ENCODE measurements at regions not wholly inside any gene's neighbourhood (a gene's known extent, or its start where the extent isn't known, plus 50 kb on each side); places are given as distances from the start of the nearest gene placed in this dataset.

DNA sequence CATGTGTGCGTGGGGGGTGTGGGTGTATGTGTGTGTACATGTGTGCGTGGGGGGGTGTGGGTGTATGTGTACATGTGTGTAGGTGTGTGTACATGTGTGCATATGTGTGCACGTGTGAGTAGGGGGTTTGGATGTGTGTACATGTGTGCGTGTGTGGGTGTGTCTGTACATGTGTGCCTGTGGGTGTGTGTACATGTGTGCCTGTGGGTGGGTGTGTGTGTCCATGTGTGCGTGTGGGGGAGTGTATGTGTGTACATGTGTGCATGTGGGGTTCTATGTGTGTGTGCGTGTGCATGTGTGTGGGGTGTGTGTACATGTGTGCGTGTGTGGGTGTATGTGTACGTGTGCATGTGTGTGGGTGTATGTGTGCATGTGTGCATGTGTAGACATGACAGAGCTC is 129.1 kb downstream of the C16orf95 start:
- no peak overlapping the region for H2AFZ ChIP-seq
- H3K4me3 ChIP-seq (ENCODE audit: low read depth, low read length), result no peak overlapping the region
- no peaks in the 10 kb centered on the region for H3K79me2 ChIP-seq
- TF ChIP-seq, protein P1, sequence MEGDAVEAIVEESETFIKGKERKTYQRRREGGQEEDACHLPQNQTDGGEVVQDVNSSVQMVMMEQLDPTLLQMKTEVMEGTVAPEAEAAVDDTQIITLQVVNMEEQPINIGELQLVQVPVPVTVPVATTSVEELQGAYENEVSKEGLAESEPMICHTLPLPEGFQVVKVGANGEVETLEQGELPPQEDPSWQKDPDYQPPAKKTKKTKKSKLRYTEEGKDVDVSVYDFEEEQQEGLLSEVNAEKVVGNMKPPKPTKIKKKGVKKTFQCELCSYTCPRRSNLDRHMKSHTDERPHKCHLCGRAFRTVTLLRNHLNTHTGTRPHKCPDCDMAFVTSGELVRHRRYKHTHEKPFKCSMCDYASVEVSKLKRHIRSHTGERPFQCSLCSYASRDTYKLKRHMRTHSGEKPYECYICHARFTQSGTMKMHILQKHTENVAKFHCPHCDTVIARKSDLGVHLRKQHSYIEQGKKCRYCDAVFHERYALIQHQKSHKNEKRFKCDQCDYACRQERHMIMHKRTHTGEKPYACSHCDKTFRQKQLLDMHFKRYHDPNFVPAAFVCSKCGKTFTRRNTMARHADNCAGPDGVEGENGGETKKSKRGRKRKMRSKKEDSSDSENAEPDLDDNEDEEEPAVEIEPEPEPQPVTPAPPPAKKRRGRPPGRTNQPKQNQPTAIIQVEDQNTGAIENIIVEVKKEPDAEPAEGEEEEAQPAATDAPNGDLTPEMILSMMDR (IDR thresholded peaks at IDR 0.05), result no peak
- H3K4me2 ChIP-seq (ENCODE audit: low read length), result no peak overlapping the region
- no peaks in the 10 kb centered on the region for H3K36me3 ChIP-seq (ENCODE audit: control insufficient read depth, insufficient read depth, low read length)
- H3K4me1 ChIP-seq, result no peaks in the 10 kb centered on the region
- no peak overlapping the region for H3K27ac ChIP-seq
- no peaks in the 10 kb centered on the region for H3K27me3 ChIP-seq (ENCODE audit: control insufficient read depth, insufficient read depth, low read length)
- no peak overlapping the region for H3K9ac ChIP-seq
- H3K9me3 ChIP-seq (ENCODE audit: control insufficient read depth, low read length), result no peaks in the 10 kb centered on the region

DNA sequence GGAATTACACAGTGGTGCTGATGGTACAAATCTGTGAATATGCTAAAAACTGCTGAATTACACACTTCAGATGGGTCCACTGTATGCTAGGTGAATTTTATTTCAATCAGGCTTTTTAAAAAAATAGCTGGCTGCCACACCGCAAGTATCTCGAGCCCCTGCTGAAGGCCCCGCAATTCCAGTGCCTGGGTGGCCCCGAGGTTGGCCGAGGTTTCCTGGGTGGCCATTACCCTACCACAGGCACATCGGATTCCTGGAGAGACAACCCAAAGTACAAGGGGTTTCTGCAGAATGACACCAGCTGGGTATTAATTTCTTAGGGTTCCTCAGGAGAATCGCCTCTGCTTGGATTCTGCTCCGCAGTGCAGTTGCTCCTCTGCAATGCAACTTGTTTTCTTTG is 127.8 kb downstream of the C16orf95 start:
- no peaks in the 10 kb centered on the region for H3K27me3 ChIP-seq (ENCODE audit: control insufficient read depth, insufficient read depth, low read length)
- H3K79me2 ChIP-seq, result no peaks in the 10 kb centered on the region
- H3K9me3 ChIP-seq (ENCODE audit: control insufficient read depth, low read length), result no peaks in the 10 kb centered on the region
- TF ChIP-seq, protein P1 (IDR thresholded peaks at IDR 0.05), result no peak
- no peak overlapping the region for H2AFZ ChIP-seq
- H3K9ac ChIP-seq, result no peak overlapping the region
- no peak overlapping the region for H3K4me2 ChIP-seq (ENCODE audit: low read length)
- H3K4me1 ChIP-seq, result no peaks in the 10 kb centered on the region
- no peak overlapping the region for H3K4me3 ChIP-seq (ENCODE audit: low read depth, low read length)
- no peak overlapping the region for H3K27ac ChIP-seq
- no peaks in the 10 kb centered on the region for H3K36me3 ChIP-seq (ENCODE audit: control insufficient read depth, insufficient read depth, low read length)

DNA sequence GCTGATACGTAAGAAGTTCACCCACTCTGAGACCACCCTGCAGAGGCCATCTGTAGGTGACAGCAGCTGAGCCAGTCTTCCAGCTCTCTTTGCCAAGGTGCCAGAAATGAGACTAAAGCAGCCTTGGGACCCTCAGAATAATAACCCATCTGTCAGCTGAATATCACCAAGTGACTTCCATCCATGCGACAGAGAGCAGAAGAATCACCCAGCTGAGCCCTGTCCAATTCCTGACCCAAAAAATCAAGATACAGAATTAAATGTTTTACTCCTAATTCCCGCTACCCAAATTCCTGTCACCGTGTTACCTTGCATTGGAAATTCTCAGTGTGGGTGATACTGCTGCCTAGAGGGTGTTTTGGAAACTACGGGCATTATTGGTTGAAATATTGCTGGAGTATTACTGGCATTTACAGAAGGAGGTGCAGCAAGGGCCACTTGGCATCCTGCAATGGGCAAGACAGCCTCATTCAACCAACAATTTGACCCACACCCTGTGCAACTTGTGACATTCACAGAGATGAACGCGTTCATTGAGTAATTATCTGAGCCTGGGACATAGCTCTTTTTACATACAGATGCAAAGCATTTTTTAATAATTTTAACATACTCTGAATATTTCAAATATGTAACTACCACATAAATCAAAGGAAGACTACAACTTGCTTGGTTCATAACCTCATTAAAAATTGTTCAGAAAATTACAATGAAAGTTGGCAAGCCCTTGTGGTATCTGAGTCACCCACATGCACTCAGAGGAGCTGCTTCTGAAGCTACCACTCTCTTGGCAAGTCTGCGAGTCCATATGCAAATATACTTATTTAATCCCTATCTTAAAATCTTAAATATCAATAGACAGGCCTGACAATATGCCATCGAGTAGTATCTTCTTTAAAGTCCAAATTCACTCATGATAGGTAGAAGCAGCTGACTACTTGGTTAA is 126.6 kb downstream of the C16orf95 start:
- H3K4me1 ChIP-seq, result no peaks in the 10 kb centered on the region
- no peak overlapping the region for H3K4me2 ChIP-seq (ENCODE audit: low read length)
- no peak overlapping the region for H3K27ac ChIP-seq
- H3K36me3 ChIP-seq (ENCODE audit: control insufficient read depth, insufficient read depth, low read length), result no peaks in the 10 kb centered on the region
- H2AFZ ChIP-seq, result no peak overlapping the region
- H3K79me2 ChIP-seq, result no peaks in the 10 kb centered on the region
- TF ChIP-seq, protein P1 (IDR thresholded peaks at IDR 0.05), result no peak
- H3K9ac ChIP-seq, result no peak overlapping the region
- no peak overlapping the region for H3K4me3 ChIP-seq (ENCODE audit: low read depth, low read length)
- no peaks in the 10 kb centered on the region for H3K27me3 ChIP-seq (ENCODE audit: control insufficient read depth, insufficient read depth, low read length)
- H3K9me3 ChIP-seq (ENCODE audit: control insufficient read depth, low read length), result no peaks in the 10 kb centered on the region

DNA sequence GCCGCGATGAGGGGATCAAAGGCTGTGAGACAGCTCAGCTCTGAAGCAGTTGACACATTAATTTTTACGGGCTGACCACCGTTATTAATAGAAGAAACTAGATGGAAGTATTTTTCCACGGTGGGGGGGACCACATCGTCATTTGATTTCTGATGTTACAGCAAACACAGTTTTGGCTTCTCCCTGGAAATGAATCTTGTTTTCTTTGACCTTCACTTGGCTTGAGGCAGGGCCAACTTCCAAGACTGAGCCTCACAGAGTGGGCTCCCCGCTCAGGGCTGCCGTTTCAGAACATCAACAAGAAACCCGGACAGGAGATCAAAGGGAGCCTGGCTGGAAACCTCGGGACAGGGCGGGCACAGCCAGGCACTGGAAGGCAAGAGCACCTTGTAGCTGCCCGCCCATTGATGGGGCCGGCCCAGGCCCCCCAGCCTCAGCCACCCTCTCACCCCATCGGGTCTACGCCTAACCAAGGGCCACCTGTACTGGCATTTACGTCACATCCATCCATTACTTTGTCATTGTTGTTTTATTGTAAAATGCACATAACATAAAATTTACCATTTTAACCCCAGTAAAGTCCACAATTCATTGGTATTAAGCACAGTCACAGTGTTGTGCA is 124.6 kb downstream of the C16orf95 start:
- H3K9ac ChIP-seq, result no peak overlapping the region
- H2AFZ ChIP-seq, result no peak overlapping the region
- H3K79me2 ChIP-seq, result no peaks in the 10 kb centered on the region
- no peaks in the 10 kb centered on the region for H3K36me3 ChIP-seq (ENCODE audit: control insufficient read depth, insufficient read depth, low read length)
- H3K27me3 ChIP-seq (ENCODE audit: control insufficient read depth, insufficient read depth, low read length), result no peaks in the 10 kb centered on the region
- no peak overlapping the region for H3K27ac ChIP-seq
- no peaks in the 10 kb centered on the region for H3K4me1 ChIP-seq
- TF ChIP-seq, protein P1 (IDR thresholded peaks at IDR 0.05), result no peak
- H3K4me3 ChIP-seq (ENCODE audit: low read depth, low read length), result no peak overlapping the region
- H3K4me2 ChIP-seq (ENCODE audit: low read length), result no peak overlapping the region
- H3K9me3 ChIP-seq (ENCODE audit: control insufficient read depth, low read length), result no peaks in the 10 kb centered on the region
